ENCODE measurements at regions not wholly inside any gene's neighbourhood (a gene's known extent, or its start where the extent isn't known, plus 50 kb on each side); places are given as distances from the start of the nearest gene placed in this dataset.

- DNase-seq (ENCODE audit: low spot score in 2 of 2) = no peak
- no peaks in the 10 kb centered on the region for H3K9me3 ChIP-seq
- no peak overlapping the region for H3K27ac ChIP-seq
- H3K4me1 ChIP-seq = no peaks in the 10 kb centered on the region
- no peaks in the 10 kb centered on the region for H3K27me3 ChIP-seq
- TF ChIP-seq EP300 (IDR thresholded peaks at IDR 0.05) = no peak
- no peak for TF ChIP-seq CTCF (IDR thresholded peaks at IDR 0.05)
- TF ChIP-seq POLR2A (IDR thresholded peaks at IDR 0.05) = no peak
- no peaks in the 10 kb centered on the region for H3K36me3 ChIP-seq
- no peak overlapping the region for H3K4me3 ChIP-seq
- WGBS, 2 donors = 91 to 92% methylated on average over 12 of the region's 12 CpGs
Measured at GRCh38 chr19:30817197-30817596, 445.0 kb downstream of the ZNF536 start.

- TF ChIP-seq CTCF (IDR thresholded peaks at IDR 0.05) (no peak), EP300 (IDR thresholded peaks at IDR 0.05) (no peak), POLR2A (IDR thresholded peaks at IDR 0.05) (no peak)
- DNase-seq (ENCODE audit: low spot score in 2 of 2) = no peak
- no peak overlapping the region for H3K27ac ChIP-seq
- no peaks in the 10 kb centered on the region for H3K27me3 ChIP-seq
- no peaks in the 10 kb centered on the region for H3K4me1 ChIP-seq
- no peak overlapping the region for H3K4me3 ChIP-seq
- H3K36me3 ChIP-seq = no peaks in the 10 kb centered on the region
- no peaks in the 10 kb centered on the region for H3K9me3 ChIP-seq
Measured at GRCh38 chr19:30815889-30816580, 443.9 kb downstream of the ZNF536 start.

- peaks cover 0 to 16% (median 0%) of the 10 kb centered on the region in 4 donors for H3K9me3 ChIP-seq
- WGBS, 2 donors = 48 to 66% methylated on average over 8 of the region's 8 CpGs
- TF ChIP-seq EP300 (IDR thresholded peaks at IDR 0.05) (no peak), CTCF (IDR thresholded peaks at IDR 0.05) (no peak), POLR2A (IDR thresholded peaks at IDR 0.05) (no peak)
- H3K27me3 ChIP-seq = no peaks in the 10 kb centered on the region
- H3K4me1 ChIP-seq = no peaks in the 10 kb centered on the region
- H3K27ac ChIP-seq = no peak overlapping the region
- H3K4me3 ChIP-seq = no peak overlapping the region
- no peak for DNase-seq (ENCODE audit: low spot score in 2 of 2)
- H3K36me3 ChIP-seq = no peaks in the 10 kb centered on the region
Measured at GRCh38 chr19:30812099-30812678, 440.0 kb downstream of the ZNF536 start.

GRCh38 chr19:30811397-30812098 lies 439.4 kb downstream of the ZNF536 start:
- H3K4me3 ChIP-seq = no peak overlapping the region
- WGBS, 2 donors = 83 to 85% methylated on average over 10 of the region's 10 CpGs
- H3K27ac ChIP-seq = no peak overlapping the region
- no peaks in the 10 kb centered on the region for H3K27me3 ChIP-seq
- H3K36me3 ChIP-seq = no peaks in the 10 kb centered on the region
- DNase-seq (ENCODE audit: low spot score in 2 of 2) = no peak
- no peak for TF ChIP-seq CTCF (IDR thresholded peaks at IDR 0.05)
- no peak for TF ChIP-seq EP300 (IDR thresholded peaks at IDR 0.05)
- TF ChIP-seq POLR2A (IDR thresholded peaks at IDR 0.05) = no peak
- H3K9me3 ChIP-seq = peaks cover 0 to 21% (median 0%) of the 10 kb centered on the region in 4 donors
- no peaks in the 10 kb centered on the region for H3K4me1 ChIP-seq

GRCh38 chr19:30810726-30811125 lies 438.5 kb downstream of the ZNF536 start:
- peaks cover 0 to 21% (median 0%) of the 10 kb centered on the region in 4 donors for H3K9me3 ChIP-seq
- 72 to 80% methylated on average over 4 of the region's 4 CpGs for WGBS, 2 donors
- TF ChIP-seq POLR2A (IDR thresholded peaks at IDR 0.05) (no peak), CTCF (IDR thresholded peaks at IDR 0.05) (no peak), EP300 (IDR thresholded peaks at IDR 0.05) (no peak)
- no peaks in the 10 kb centered on the region for H3K27me3 ChIP-seq
- no peaks in the 10 kb centered on the region for H3K36me3 ChIP-seq
- no peak for DNase-seq (ENCODE audit: low spot score in 2 of 2)
- no peak overlapping the region for H3K4me3 ChIP-seq
- H3K4me1 ChIP-seq = no peaks in the 10 kb centered on the region
- H3K27ac ChIP-seq = no peak overlapping the region

All from tibial nerve (tissue), 4 donors.